WTC11 (cell line): ENCODE measurements at regions not wholly inside any gene's neighbourhood (a gene's known extent, or its start where the extent isn't known, plus 50 kb on each side); places are given as distances from the start of the nearest gene placed in this dataset.

Experiments
- ATAC-seq: fragments of 200-7000 bp; cut with Tn5 transposase; 2 replicates; pipeline ENCODE4 v1.10.0; 2021; ENCODE audit warnings: mild to moderate bottlenecking, moderate library complexity
- CTCF ChIA-PET: fragments of 300-600 bp; sonication (Branson Sonifier 250); formaldehyde crosslinking; loops from one replicate; lab custom pipeline; 2021; ENCODE audit warnings: antibody characterized with exemption; lab: Charles Lee
- POLR2A ChIA-PET: fragments of 350-600 bp; sonication (Branson Sonifier 250); formaldehyde crosslinking; loops from one replicate; lab custom pipeline; 2021; ENCODE audit warnings: antibody characterized with exemption; lab: Charles Lee
- DNase-seq: peaks from one replicate; pipeline ENCODE4 v3.0.0; 2021; ENCODE audit warnings: low spot score
- H3K27ac Mint-ChIP-seq: 2 replicates; pipeline ENCODE4 v1.8.0; 2021; ENCODE audit warnings: mixed read lengths
- H3K27me3 Mint-ChIP-seq: 2 replicates; pipeline ENCODE4 v1.8.0; 2021; ENCODE audit warnings: low read depth, mild to moderate bottlenecking, moderate library complexity, mixed read lengths
- H3K36me3 Mint-ChIP-seq: 2 replicates; pipeline ENCODE4 v1.8.0; 2021; ENCODE audit warnings: mixed read lengths
- H3K4me1 Mint-ChIP-seq: 2 replicates; pipeline ENCODE4 v1.8.0; 2022; ENCODE audit warnings: mixed read lengths
- H3K4me3 Mint-ChIP-seq: 2 replicates; pipeline ENCODE4 v1.8.0; 2021; ENCODE audit warnings: mild to moderate bottlenecking, moderate library complexity, mixed read lengths
- H3K9me3 Mint-ChIP-seq: 2 replicates; pipeline ENCODE4 v1.8.0; 2021; ENCODE audit warnings: mixed read lengths
- AR ChIP-seq: fragments of 250-450 bp; sonication (Bioruptor Pico); IDR thresholded peaks from 2 replicates; pipeline ENCODE4 v1.9.0; 2021; ENCODE audit warnings: mild to moderate bottlenecking
- ATF2 ChIP-seq: sonication (generic); formaldehyde crosslinking; IDR thresholded peaks from 2 replicates; pipeline ENCODE4 v1.8.1; 2022; ENCODE audit warnings: low read depth, missing genetic modification reagents, borderline replicate concordance
- CBFB ChIP-seq: sonication (generic); formaldehyde crosslinking; IDR thresholded peaks from 2 replicates; pipeline ENCODE4 v1.8.1; 2022; ENCODE audit warnings: mild to moderate bottlenecking, low read depth, missing genetic modification reagents
- CDX4 ChIP-seq: fragments of 250-450 bp; sonication (Bioruptor Pico); IDR thresholded peaks from 2 replicates; pipeline ENCODE4 v1.9.0; 2021; ENCODE audit warnings: moderate library complexity, mild to moderate bottlenecking, inconsistent platforms, borderline replicate concordance
- ELF4 ChIP-seq: sonication (generic); formaldehyde crosslinking; IDR thresholded peaks from 2 replicates; pipeline ENCODE4 v1.8.1; 2022; ENCODE audit warnings: low read depth, mild to moderate bottlenecking, moderate library complexity, missing genetic modification reagents
- EMX1 ChIP-seq: fragments of 250-450 bp; sonication (Bioruptor Pico); IDR thresholded peaks from 2 replicates; pipeline ENCODE4 v1.8.0; 2021; ENCODE audit warnings: mild to moderate bottlenecking
- GRHL2 ChIP-seq: fragments of 250-450 bp; sonication (Bioruptor Pico); IDR thresholded peaks from 2 replicates; pipeline ENCODE4 v1.8.0; 2022; ENCODE audit warnings: mild to moderate bottlenecking, moderate library complexity; ENCODE audit not compliant: insufficient replicate concordance, severe bottlenecking
- HMGXB4 ChIP-seq: sonication (generic); formaldehyde crosslinking; IDR thresholded peaks from 2 replicates; pipeline ENCODE4 v1.8.1; 2023; ENCODE audit warnings: mild to moderate bottlenecking, moderate library complexity, missing genetic modification reagents
- IRF1 ChIP-seq: sonication (generic); formaldehyde crosslinking; IDR thresholded peaks from 2 replicates; pipeline ENCODE4 v1.8.0; 2023; ENCODE audit warnings: missing genetic modification reagents
- KAT7 ChIP-seq: sonication (generic); formaldehyde crosslinking; IDR thresholded peaks from 2 replicates; pipeline ENCODE4 v1.8.1; 2023; ENCODE audit warnings: missing genetic modification reagents, mild to moderate bottlenecking, borderline replicate concordance
- MLX ChIP-seq: sonication (generic); formaldehyde crosslinking; IDR thresholded peaks from 2 replicates; pipeline ENCODE4 v1.8.1; 2023; ENCODE audit warnings: mild to moderate bottlenecking, missing genetic modification reagents, moderate library complexity
- MXD4 ChIP-seq: fragments of 250-450 bp; sonication (Bioruptor Pico); IDR thresholded peaks from 2 replicates; pipeline ENCODE4 v1.8.0; 2021; ENCODE audit warnings: mild to moderate bottlenecking, moderate library complexity, borderline replicate concordance
- OVOL2 ChIP-seq: fragments of 250-450 bp; sonication (Bioruptor Pico); IDR thresholded peaks from 2 replicates; pipeline ENCODE4 v1.9.0; 2021; ENCODE audit warnings: mild to moderate bottlenecking, borderline replicate concordance
- PREB ChIP-seq: sonication (generic); formaldehyde crosslinking; IDR thresholded peaks from 2 replicates; pipeline ENCODE4 v1.8.1; 2022; ENCODE audit warnings: mild to moderate bottlenecking, missing genetic modification reagents, moderate library complexity, borderline replicate concordance
- SMAD3 ChIP-seq: sonication (generic); formaldehyde crosslinking; IDR thresholded peaks from 2 replicates; pipeline ENCODE4 v1.8.0; 2022; ENCODE audit warnings: missing genetic modification reagents, mild to moderate bottlenecking, borderline replicate concordance
- SMAD4 ChIP-seq: sonication (generic); formaldehyde crosslinking; IDR thresholded peaks from 2 replicates; pipeline ENCODE4 v1.8.0; 2022; ENCODE audit warnings: mild to moderate bottlenecking, missing genetic modification reagents
- TEAD1 ChIP-seq: sonication (generic); formaldehyde crosslinking; IDR thresholded peaks from 2 replicates; pipeline ENCODE4 v1.8.0; 2022; ENCODE audit warnings: mild to moderate bottlenecking, missing genetic modification reagents
- TEAD4 ChIP-seq: sonication (generic); formaldehyde crosslinking; IDR thresholded peaks from 2 replicates; pipeline ENCODE4 v1.8.0; 2022; ENCODE audit warnings: mild to moderate bottlenecking, missing genetic modification reagents
- ZBTB21 ChIP-seq: sonication (generic); formaldehyde crosslinking; IDR thresholded peaks from 2 replicates; pipeline ENCODE4 v1.8.1; 2023; ENCODE audit warnings: mild to moderate bottlenecking, missing genetic modification reagents, borderline replicate concordance
- ZNF416 ChIP-seq: fragments of 250-450 bp; sonication (Bioruptor Pico); IDR thresholded peaks from 2 replicates; pipeline ENCODE4 v1.9.0; 2021; ENCODE audit warnings: mild to moderate bottlenecking, inconsistent platforms

GRCh38 chr10:42986633-42987032 lies 90.2 kb upstream of the RET start:
- POLR2A ChIA-PET: no interaction called here
- no peak for ATAC-seq

More at GRCh38 chr10:42986633-42987032, 90.2 kb upstream of the RET start:
- peaks cover 9% of the 10 kb centered on the region; the same call in 1 of the 2 replicates for H3K9me3 Mint-ChIP-seq
- no peaks in the 10 kb centered on the region for H3K4me1 Mint-ChIP-seq
- H3K27me3 Mint-ChIP-seq: no peaks in the 10 kb centered on the region
- H3K4me3 Mint-ChIP-seq: no peak overlapping the region
- TF ChIP-seq ZBTB21 (CRISPR knock-in tag) (no peak), MLX (CRISPR knock-in tag) (no peak), TEAD1 (no peak), CDX4 (CRISPR knock-in tag) (no peak), EMX1 (no peak), OVOL2 (CRISPR knock-in tag) (no peak), KAT7 (CRISPR knock-in tag) (no peak), SMAD4 (CRISPR knock-in tag) (no peak), TEAD4 (CRISPR knock-in tag) (no peak), HMGXB4 (CRISPR knock-in tag) (no peak), ZNF416 (CRISPR knock-in tag) (no peak), SMAD3 (no peak), CBFB (no peak), ELF4 (CRISPR knock-in tag) (no peak), ATF2 (no peak), PREB (no peak), IRF1 (CRISPR knock-in tag) (no peak), MXD4 (CRISPR knock-in tag) (no peak), GRHL2 (CRISPR knock-in tag) (no peak), AR (CRISPR knock-in tag) (no peak)
- TF ChIP-seq, all 79 proteins: peak for 0
- CTCF ChIA-PET: no interaction called here
- Mint-ChIP-seq H3K36me3 (no peaks in the 10 kb centered on the region), H3K27ac (no peak overlapping the region)
- DNase-seq: no peak
